ENCODE measurements at regions not wholly inside any gene's neighbourhood (a gene's known extent, or its start where the extent isn't known, plus 50 kb on each side); places are given as distances from the start of the nearest gene placed in this dataset.

DNA sequence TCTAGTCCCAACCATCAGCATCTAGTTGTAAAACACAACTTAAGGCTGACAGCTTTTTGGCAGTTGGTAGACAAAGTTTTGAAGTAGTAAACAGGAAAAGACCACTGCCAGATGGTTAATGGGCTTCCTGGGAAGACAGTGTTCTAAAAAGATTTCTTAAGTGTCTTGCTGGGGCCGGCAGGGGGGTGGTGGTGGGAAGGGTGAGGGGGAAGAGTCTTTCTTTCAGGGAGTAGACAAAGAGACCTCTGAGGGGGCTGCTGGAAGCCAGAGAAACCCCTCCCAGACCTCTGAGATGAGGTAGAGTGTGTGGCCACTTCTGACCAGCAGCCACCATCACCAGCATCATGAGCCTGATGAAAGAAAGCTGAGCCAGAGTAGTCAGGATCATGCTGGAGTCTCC lies 784.9 kb downstream of the TENT5A start:
- no peak for TF ChIP-seq CTCF (IDR thresholded peaks at IDR 0.05; ENCODE audit: low read length)
- TF ChIP-seq EZH2 (IDR thresholded peaks at IDR 0.05; ENCODE audit: borderline replicate concordance, low read length) = no peak

Data from OCI-LY1 (cell line).